IMR-90 (cell line): ENCODE measurements at regions not wholly inside any gene's neighbourhood (a gene's known extent, or its start where the extent isn't known, plus 50 kb on each side); places are given as distances from the start of the nearest gene placed in this dataset.

Source experiments
- ATAC-seq: fragments of 200-7000 bp; cut with Tn5 transposase; 2 replicates; pipeline ENCODE4 v1.9.1; 2020; ENCODE audit warnings: low read depth, mild to moderate bottlenecking, moderate library complexity
- BruUV-seq: library from RNA; stranded (reverse); fragments of 400-500 nt; replicated peaks from 2 replicates; lab custom pipeline; 2021; lab: Mats Ljungman, UMichigan
- CTCF ChIA-PET: fragments of 300-600 bp; formaldehyde crosslinking; extraction: SDS; loops from one replicate; lab custom pipeline; 2021; ENCODE audit warnings: antibody characterized with exemption; lab: Yijun Ruan, JAX
- POLR2A ChIA-PET: fragments of 300-600 bp; sonication (Branson Sonifier 250); formaldehyde crosslinking; loops from one replicate; lab custom pipeline; 2022; ENCODE audit warnings: antibody characterized with exemption; ENCODE audit not compliant: unreplicated experiment; lab: Charles Lee
- DNase-seq: peaks from one replicate; pipeline ENCODE4 v3.0.0; 2013
- H2AFZ ChIP-seq: replicated peaks from 2 replicates; pipeline ENCODE3; 2013; ENCODE audit warnings: low read length, mild to moderate bottlenecking; ENCODE audit not compliant: poor library complexity
- H2AK5ac ChIP-seq: 2 replicates; pipeline ENCODE4 v1.6.1; 2013; ENCODE audit warnings: low read depth, low read length, inconsistent platforms
- H2AK9ac ChIP-seq: replicated peaks from 2 replicates; pipeline ENCODE3; 2013; ENCODE audit warnings: mild to moderate bottlenecking, low read depth, low read length, moderate library complexity; ENCODE audit not compliant: poor library complexity
- H2BK120ac ChIP-seq: 2 replicates; pipeline ENCODE4 v1.6.1; 2013; ENCODE audit warnings: low read depth, low read length, inconsistent platforms
- H2BK15ac ChIP-seq: 3 replicates; pipeline ENCODE4 v1.6.1; 2013; ENCODE audit warnings: low read depth, low read length, inconsistent platforms
- H2BK20ac ChIP-seq: 2 replicates; pipeline ENCODE4 v1.6.1; 2013; ENCODE audit warnings: low read depth, mild to moderate bottlenecking, inconsistent platforms, low read length, moderate library complexity
- H2BK5ac ChIP-seq: 2 replicates; pipeline ENCODE4 v1.6.1; 2013; ENCODE audit warnings: mild to moderate bottlenecking, low read depth, low read length, inconsistent platforms; ENCODE audit not compliant: poor library complexity, severe bottlenecking
- H3K14ac ChIP-seq: replicated peaks from 2 replicates; pipeline ENCODE4 v1.6.1; 2013; ENCODE audit warnings: low read depth, low read length, inconsistent platforms
- H3K18ac ChIP-seq: 2 replicates; pipeline ENCODE4 v1.6.1; 2013; ENCODE audit warnings: low read depth, low read length, control low read depth
- H3K23ac ChIP-seq: 2 replicates; pipeline ENCODE4 v1.6.1; 2013; ENCODE audit warnings: low read depth, low read length, inconsistent platforms
- H3K27ac ChIP-seq: 2 replicates; pipeline ENCODE4 v1.5.1; 2013; ENCODE audit warnings: mild to moderate bottlenecking, control low read depth, low read length; ENCODE audit not compliant: insufficient read depth
- H3K27me3 ChIP-seq: 2 replicates; pipeline ENCODE4 v1.6.1; 2013; ENCODE audit warnings: low read length; ENCODE audit not compliant: control insufficient read depth, insufficient read depth
- H3K36me3 ChIP-seq: 2 replicates; pipeline ENCODE4 v1.6.1; 2013; ENCODE audit warnings: low read length, mixed read lengths; ENCODE audit not compliant: control insufficient read depth, insufficient read depth
- H3K4ac ChIP-seq: 2 replicates; pipeline ENCODE4 v1.6.1; 2013; ENCODE audit warnings: low read depth, low read length, inconsistent platforms
- H3K4me1 ChIP-seq: 2 replicates; pipeline ENCODE4 v1.6.1; 2013; ENCODE audit warnings: low read length, mixed read lengths; ENCODE audit not compliant: control insufficient read depth, insufficient read depth
- H3K4me2 ChIP-seq: 2 replicates; pipeline ENCODE4 v1.6.1; 2013; ENCODE audit warnings: low read depth, mild to moderate bottlenecking, control low read depth, low read length, moderate library complexity
- H3K4me3 ChIP-seq: 2 replicates; pipeline ENCODE4 v1.5.1; 2013; ENCODE audit warnings: low read depth, mild to moderate bottlenecking, control low read depth, low read length, moderate library complexity; ENCODE audit not compliant: insufficient read depth
- H3K56ac ChIP-seq: 2 replicates; pipeline ENCODE4 v1.6.1; 2013; ENCODE audit warnings: low read length, inconsistent platforms; ENCODE audit not compliant: insufficient read depth; ENCODE audit errors: extremely low read depth
- H3K79me1 ChIP-seq, 2 experiments: 2 replicates each; pipeline ENCODE4 v1.6.1; 2013; ENCODE audit warnings: low read length in 2 of 2, inconsistent platforms in 1 of 2, low read depth in 1 of 2
- H3K9ac ChIP-seq: 2 replicates; pipeline ENCODE4 v1.6.1; 2013; ENCODE audit warnings: low read depth, low read length, control low read depth
- H3K9me1 ChIP-seq: 2 replicates; pipeline ENCODE4 v1.6.1; 2013; ENCODE audit warnings: low read length, inconsistent platforms; ENCODE audit not compliant: insufficient read depth
- H3K9me3 ChIP-seq: 2 replicates; pipeline ENCODE4 v1.6.1; 2013; ENCODE audit warnings: low read length; ENCODE audit not compliant: control insufficient read depth, insufficient read depth
- H4K20me1 ChIP-seq: 2 replicates; pipeline ENCODE4 v1.6.1; 2013; ENCODE audit warnings: low read length, inconsistent platforms; ENCODE audit not compliant: insufficient read depth
- H4K5ac ChIP-seq: 2 replicates; pipeline ENCODE4 v1.6.1; 2013; ENCODE audit warnings: mild to moderate bottlenecking, low read depth, low read length, control low read depth
- H4K8ac ChIP-seq, 2 experiments: 2 replicates each; pipeline ENCODE4 v1.6.1; 2013; ENCODE audit warnings: low read depth in 2 of 2, low read length in 2 of 2, control low read depth in 1 of 2, inconsistent platforms in 1 of 2
- H4K91ac ChIP-seq: 2 replicates; pipeline ENCODE4 v1.6.1; 2013; ENCODE audit warnings: low read depth, low read length, inconsistent platforms; ENCODE audit not compliant: insufficient read depth
- BHLHE40 ChIP-seq: fragments of 150-350 bp; IDR thresholded peaks from 2 replicates; pipeline ENCODE4 v1.6.1; 2016; ENCODE audit warnings: mild to moderate bottlenecking, low read depth, low read length
- CEBPB ChIP-seq: IDR thresholded peaks from 2 replicates; pipeline ENCODE4 v1.6.1; 2012; ENCODE audit warnings: low read depth, low read length, improper control_type of control experiment
- CHD1 ChIP-seq: IDR thresholded peaks from 2 replicates; pipeline ENCODE4 v1.6.1; 2012; ENCODE audit warnings: low read depth, low read length, improper control_type of control experiment
- FOS ChIP-seq: fragments of 150-350 bp; IDR thresholded peaks from 2 replicates; pipeline ENCODE4 v1.6.1; 2016; ENCODE audit warnings: low read depth, low read length
- MAFK ChIP-seq: IDR thresholded peaks from 2 replicates; pipeline ENCODE4 v1.6.1; 2012; ENCODE audit warnings: low read depth, low read length, improper control_type of control experiment
- MAZ ChIP-seq: IDR thresholded peaks from 2 replicates; pipeline ENCODE4 v1.6.1; 2012; ENCODE audit warnings: low read depth, mild to moderate bottlenecking, low read length, improper control_type of control experiment, moderate library complexity, borderline replicate concordance
- RAD21 ChIP-seq: IDR thresholded peaks from 2 replicates; pipeline ENCODE4 v1.6.1; 2012; ENCODE audit warnings: low read length, improper control_type of control experiment
- RCOR1 ChIP-seq: IDR thresholded peaks from 2 replicates; pipeline ENCODE4 v1.6.1; 2012; ENCODE audit warnings: mild to moderate bottlenecking, low read length, improper control_type of control experiment; ENCODE audit not compliant: insufficient replicate concordance
- RFX5 ChIP-seq: IDR thresholded peaks from 2 replicates; pipeline ENCODE4 v1.8.0; 2012; ENCODE audit warnings: low read depth, mild to moderate bottlenecking, low read length, moderate library complexity
- SMC3 ChIP-seq: fragments of 150-350 bp; IDR thresholded peaks from 2 replicates; pipeline ENCODE4 v1.6.1; 2016; ENCODE audit warnings: low read depth, mild to moderate bottlenecking, antibody characterized with exemption, low read length, moderate library complexity
- WGBS, 2 experiments: methylation state at CpG; one replicate each; pipeline versions ENCODE4 v1.1.5 to v1.1.7; 2013; ENCODE audit warnings: missing lambda C conversion rate in 2 of 2; ENCODE audit not compliant: insufficient read length in 1 of 2; ENCODE audit errors: extremely low coverage in 2 of 2; 5-methylcytosine and 5-hydroxymethylcytosine counted together
- dilution Hi-C: fragments of 300-500 bp; cut with HindIII; formaldehyde crosslinking; loops from one replicate; pipeline ENCODE4 v1.14.3; 2018; ENCODE audit warnings: low sequenced_read_pairs; ENCODE audit not compliant: unreplicated experiment
- in situ Hi-C: fragments of 300-500 bp; cut with MboI; formaldehyde crosslinking; loops from 3 replicates; pipeline ENCODE4 v1.14.3; 2019; ENCODE audit warnings: low sequenced_read_pairs, inconsistent platforms, mixed read lengths
- intact Hi-C: fragments of 100-400 bp; cut with micrococcal nuclease; formaldehyde crosslinking; loops from 2 replicates; pipeline ENCODE4 v1.10.0; 2022
- TF ChIP-seq, protein P1 (sequence below): fragments of 150-350 bp; IDR thresholded peaks from 2 replicates; pipeline ENCODE4 v1.6.1; 2016; ENCODE audit warnings: low read depth, mild to moderate bottlenecking, low read length, moderate library complexity, borderline replicate concordance
- TF ChIP-seq, protein P2 (sequence below): fragments of 150-350 bp; IDR thresholded peaks from 2 replicates; pipeline ENCODE4 v1.6.1; 2017; ENCODE audit warnings: mild to moderate bottlenecking, antibody characterized with exemption, low read length, low read depth
- TF ChIP-seq, protein P3 (sequence below): conservative IDR thresholded peaks from 2 replicates; pipeline ENCODE4 v1.5.1; 2012; ENCODE audit warnings: mild to moderate bottlenecking, low read depth, low read length, improper control_type of control experiment

DNA sequence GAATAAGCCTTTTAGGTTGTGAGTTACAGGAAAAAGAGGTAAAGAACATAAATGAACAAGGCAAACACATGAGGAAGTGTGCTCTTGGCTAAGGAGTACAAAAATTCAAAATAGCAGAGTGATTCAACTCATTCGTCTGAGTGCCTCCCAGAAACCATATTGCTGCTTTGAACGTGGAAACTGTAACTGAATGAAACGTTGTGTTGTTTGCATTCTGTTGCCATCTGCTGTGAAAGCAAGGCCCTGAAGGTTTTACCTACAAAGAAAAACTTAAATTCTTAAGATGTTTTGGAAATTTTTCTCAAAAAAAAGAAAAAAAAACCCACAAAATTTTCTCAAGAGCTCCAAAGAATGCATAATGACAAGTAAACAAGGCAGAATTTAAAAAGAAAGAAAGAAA, 375.4 kb upstream of the HS3ST5 start:
- H2AFZ ChIP-seq = no peak overlapping the region
- in situ Hi-C loops = no loop called here
- no CpG with 5 or more reads among the region's 3 CpGs for WGBS, 2 experiments

More for the DNA sequence above, 375.4 kb upstream of the HS3ST5 start:
- Histone ChIP-seq H2BK15ac (no peak overlapping the region), H3K4me1 (no peaks in the 10 kb centered on the region), H3K27me3 (no peaks in the 10 kb centered on the region), H3K56ac (no peak overlapping the region), H3K18ac (no peak overlapping the region), H2BK20ac (no peak overlapping the region), H3K9me1 (no peaks in the 10 kb centered on the region), H4K8ac (no peak overlapping the region), H3K9ac (no peak overlapping the region), H3K9me3 (peaks cover 3% of the 10 kb centered on the region; the same call in 1 of the 2 replicates), H3K4me3 (no peak overlapping the region), H2BK5ac (no peak overlapping the region), H2BK120ac (no peak overlapping the region), H3K36me3 (no peaks in the 10 kb centered on the region), H3K4ac (no peak overlapping the region), H3K4me2 (no peak overlapping the region), H3K14ac (no peak overlapping the region), H2AK5ac (no peak overlapping the region), H3K79me1 (no peaks in the 10 kb centered on the region), H2AK9ac (no peak overlapping the region), H4K91ac (no peak overlapping the region), H3K23ac (no peak overlapping the region), H3K27ac (no peak overlapping the region), H4K5ac (no peak overlapping the region), H4K20me1 (no peaks in the 10 kb centered on the region)
- DNase-seq = no peak
- dilution Hi-C loops = no loop called here
- ChIA-PET POLR2A (no interaction called here), CTCF (interaction anchor here (0.6 to 0.7 kb wide), 3 partner anchors 384 to 1205 kb away, joined by 3 to 4 read pairs (median 4); no protein-coding TSS in a partner anchor)
- no peak for ATAC-seq
- BruUV-seq = no TSS peak
- intact Hi-C loops = no loop called here
- no peak for TF ChIP-seq FOS
- TF ChIP-seq MAFK = no peak
- no peak for TF ChIP-seq RCOR1
- no peak for TF ChIP-seq RFX5
- no peak for TF ChIP-seq RAD21
- TF ChIP-seq, protein P1, sequence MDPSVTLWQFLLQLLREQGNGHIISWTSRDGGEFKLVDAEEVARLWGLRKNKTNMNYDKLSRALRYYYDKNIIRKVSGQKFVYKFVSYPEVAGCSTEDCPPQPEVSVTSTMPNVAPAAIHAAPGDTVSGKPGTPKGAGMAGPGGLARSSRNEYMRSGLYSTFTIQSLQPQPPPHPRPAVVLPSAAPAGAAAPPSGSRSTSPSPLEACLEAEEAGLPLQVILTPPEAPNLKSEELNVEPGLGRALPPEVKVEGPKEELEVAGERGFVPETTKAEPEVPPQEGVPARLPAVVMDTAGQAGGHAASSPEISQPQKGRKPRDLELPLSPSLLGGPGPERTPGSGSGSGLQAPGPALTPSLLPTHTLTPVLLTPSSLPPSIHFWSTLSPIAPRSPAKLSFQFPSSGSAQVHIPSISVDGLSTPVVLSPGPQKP = no peak
- no peak for TF ChIP-seq CHD1
- TF ChIP-seq CEBPB = no peak
- TF ChIP-seq SMC3 = no peak
- TF ChIP-seq, protein P2, sequence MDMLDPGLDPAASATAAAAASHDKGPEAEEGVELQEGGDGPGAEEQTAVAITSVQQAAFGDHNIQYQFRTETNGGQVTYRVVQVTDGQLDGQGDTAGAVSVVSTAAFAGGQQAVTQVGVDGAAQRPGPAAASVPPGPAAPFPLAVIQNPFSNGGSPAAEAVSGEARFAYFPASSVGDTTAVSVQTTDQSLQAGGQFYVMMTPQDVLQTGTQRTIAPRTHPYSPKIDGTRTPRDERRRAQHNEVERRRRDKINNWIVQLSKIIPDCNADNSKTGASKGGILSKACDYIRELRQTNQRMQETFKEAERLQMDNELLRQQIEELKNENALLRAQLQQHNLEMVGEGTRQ = no peak
- TF ChIP-seq, protein P3, sequence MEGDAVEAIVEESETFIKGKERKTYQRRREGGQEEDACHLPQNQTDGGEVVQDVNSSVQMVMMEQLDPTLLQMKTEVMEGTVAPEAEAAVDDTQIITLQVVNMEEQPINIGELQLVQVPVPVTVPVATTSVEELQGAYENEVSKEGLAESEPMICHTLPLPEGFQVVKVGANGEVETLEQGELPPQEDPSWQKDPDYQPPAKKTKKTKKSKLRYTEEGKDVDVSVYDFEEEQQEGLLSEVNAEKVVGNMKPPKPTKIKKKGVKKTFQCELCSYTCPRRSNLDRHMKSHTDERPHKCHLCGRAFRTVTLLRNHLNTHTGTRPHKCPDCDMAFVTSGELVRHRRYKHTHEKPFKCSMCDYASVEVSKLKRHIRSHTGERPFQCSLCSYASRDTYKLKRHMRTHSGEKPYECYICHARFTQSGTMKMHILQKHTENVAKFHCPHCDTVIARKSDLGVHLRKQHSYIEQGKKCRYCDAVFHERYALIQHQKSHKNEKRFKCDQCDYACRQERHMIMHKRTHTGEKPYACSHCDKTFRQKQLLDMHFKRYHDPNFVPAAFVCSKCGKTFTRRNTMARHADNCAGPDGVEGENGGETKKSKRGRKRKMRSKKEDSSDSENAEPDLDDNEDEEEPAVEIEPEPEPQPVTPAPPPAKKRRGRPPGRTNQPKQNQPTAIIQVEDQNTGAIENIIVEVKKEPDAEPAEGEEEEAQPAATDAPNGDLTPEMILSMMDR = no peak
- TF ChIP-seq BHLHE40 = no peak
- no peak for TF ChIP-seq MAZ
